ENCODE measurements at regions not wholly inside any gene's neighbourhood (a gene's known extent, or its start where the extent isn't known, plus 50 kb on each side); places are given as distances from the start of the nearest gene placed in this dataset.

DNA sequence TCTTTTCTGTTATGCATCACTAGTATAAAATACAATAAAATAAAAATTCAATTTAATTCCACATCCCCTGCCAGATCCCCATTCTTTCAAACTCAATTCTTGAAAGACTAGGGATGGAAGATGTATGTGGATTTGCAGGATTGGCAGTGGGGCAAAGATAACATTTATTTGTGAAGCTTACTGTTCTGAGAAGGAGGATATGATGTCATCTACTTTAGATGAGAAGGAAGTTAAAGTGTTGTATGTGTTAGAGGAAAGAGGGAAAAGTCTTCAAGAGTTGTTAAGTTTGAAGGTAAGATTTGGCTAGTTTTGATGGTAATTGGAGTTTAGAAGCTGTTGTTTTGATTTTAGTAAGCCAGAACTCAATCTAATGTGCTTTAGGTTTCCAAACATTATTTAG lies 845.1 kb upstream of the NR2F2 start:
- DNase-seq, result no peak
- Mint-ChIP-seq H3K4me3 (ENCODE audit: low read depth, unreplicated experiment) (no peak overlapping the region), H3K27me3 (ENCODE audit: unreplicated experiment) (no peaks in the 10 kb centered on the region), H3K27ac (ENCODE audit: unreplicated experiment) (no peak overlapping the region), H3K9me3 (ENCODE audit: low read depth, unreplicated experiment) (no peaks in the 10 kb centered on the region), H3K4me1 (ENCODE audit: low read depth, unreplicated experiment) (no peaks in the 10 kb centered on the region), H3K36me3 (ENCODE audit: insufficient read depth, unreplicated experiment) (no peaks in the 10 kb centered on the region)
- TF ChIP-seq, protein P1, sequence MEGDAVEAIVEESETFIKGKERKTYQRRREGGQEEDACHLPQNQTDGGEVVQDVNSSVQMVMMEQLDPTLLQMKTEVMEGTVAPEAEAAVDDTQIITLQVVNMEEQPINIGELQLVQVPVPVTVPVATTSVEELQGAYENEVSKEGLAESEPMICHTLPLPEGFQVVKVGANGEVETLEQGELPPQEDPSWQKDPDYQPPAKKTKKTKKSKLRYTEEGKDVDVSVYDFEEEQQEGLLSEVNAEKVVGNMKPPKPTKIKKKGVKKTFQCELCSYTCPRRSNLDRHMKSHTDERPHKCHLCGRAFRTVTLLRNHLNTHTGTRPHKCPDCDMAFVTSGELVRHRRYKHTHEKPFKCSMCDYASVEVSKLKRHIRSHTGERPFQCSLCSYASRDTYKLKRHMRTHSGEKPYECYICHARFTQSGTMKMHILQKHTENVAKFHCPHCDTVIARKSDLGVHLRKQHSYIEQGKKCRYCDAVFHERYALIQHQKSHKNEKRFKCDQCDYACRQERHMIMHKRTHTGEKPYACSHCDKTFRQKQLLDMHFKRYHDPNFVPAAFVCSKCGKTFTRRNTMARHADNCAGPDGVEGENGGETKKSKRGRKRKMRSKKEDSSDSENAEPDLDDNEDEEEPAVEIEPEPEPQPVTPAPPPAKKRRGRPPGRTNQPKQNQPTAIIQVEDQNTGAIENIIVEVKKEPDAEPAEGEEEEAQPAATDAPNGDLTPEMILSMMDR (IDR thresholded peaks at IDR 0.05; ENCODE audit: unreplicated experiment), result no peak
- CTCF ChIA-PET, result no interaction called here
- intact Hi-C loops (cut with micrococcal nuclease; ENCODE audit: unreplicated experiment), result no loop called here
- no TSS peak for BruUV-seq (replicated peaks)

DNA sequence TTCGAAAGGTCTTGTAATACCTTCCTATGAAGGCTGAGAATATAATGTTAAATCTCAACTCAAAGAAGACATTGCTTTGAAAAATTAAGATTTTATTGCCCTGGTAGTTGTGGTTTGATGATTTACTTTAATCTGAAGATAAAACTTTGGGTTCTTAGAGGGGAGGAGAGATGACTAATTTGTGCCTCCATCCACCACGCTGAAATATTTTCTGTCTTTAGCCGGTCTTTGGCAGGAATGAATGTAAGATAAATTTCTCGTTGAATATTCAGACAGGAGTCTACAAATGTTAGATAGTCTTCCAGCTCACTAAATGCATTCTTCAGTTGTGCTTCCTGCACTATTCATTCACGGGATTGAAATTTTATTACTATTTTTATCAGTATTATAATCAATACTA lies 844.3 kb upstream of the NR2F2 start:
- no peak overlapping the region for H3K4me3 Mint-ChIP-seq (ENCODE audit: low read depth, unreplicated experiment)
- no TSS peak for BruUV-seq (replicated peaks)

DNA sequence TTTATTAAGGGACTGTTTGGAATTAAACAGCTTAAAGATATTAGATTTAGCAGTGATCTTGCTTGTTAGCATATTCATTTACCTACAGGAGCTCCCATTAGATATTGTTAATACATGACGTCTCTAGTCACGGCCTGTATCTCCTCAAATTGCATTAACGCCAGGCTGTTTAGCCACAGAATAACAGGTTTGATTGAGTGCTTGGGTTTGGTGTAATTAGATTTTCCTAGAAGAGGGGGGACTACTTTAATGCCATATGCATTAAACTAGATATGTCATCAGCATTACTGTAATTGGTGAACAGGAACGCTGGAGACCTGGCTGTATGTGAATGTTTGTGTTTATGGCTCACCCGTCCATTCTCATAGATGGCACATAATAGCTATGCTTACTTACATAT lies 841.4 kb upstream of the NR2F2 start:
- BruUV-seq (replicated peaks), result no TSS peak
- H3K4me3 Mint-ChIP-seq (ENCODE audit: low read depth, unreplicated experiment), result no peak overlapping the region
- CTCF ChIA-PET, result no interaction called here

More for the DNA sequence above, 844.3 kb upstream of the NR2F2 start:
- H3K36me3 Mint-ChIP-seq (ENCODE audit: insufficient read depth, unreplicated experiment), result no peaks in the 10 kb centered on the region
- H3K27me3 Mint-ChIP-seq (ENCODE audit: unreplicated experiment), result no peaks in the 10 kb centered on the region
- H3K4me1 Mint-ChIP-seq (ENCODE audit: low read depth, unreplicated experiment), result peaks cover 5% of the 10 kb centered on the region
- no peak overlapping the region for H3K27ac Mint-ChIP-seq (ENCODE audit: unreplicated experiment)
- CTCF ChIA-PET, result interaction anchor here (0.5 kb wide), 1 partner anchor 461 kb away, joined by 3 read pairs; no protein-coding TSS in a partner anchor
- intact Hi-C loops (cut with micrococcal nuclease; ENCODE audit: unreplicated experiment), result no loop called here
- no peak for DNase-seq
- no peaks in the 10 kb centered on the region for H3K9me3 Mint-ChIP-seq (ENCODE audit: low read depth, unreplicated experiment)
- TF ChIP-seq, protein P1 (IDR thresholded peaks at IDR 0.05; ENCODE audit: unreplicated experiment), result no peak

DNA sequence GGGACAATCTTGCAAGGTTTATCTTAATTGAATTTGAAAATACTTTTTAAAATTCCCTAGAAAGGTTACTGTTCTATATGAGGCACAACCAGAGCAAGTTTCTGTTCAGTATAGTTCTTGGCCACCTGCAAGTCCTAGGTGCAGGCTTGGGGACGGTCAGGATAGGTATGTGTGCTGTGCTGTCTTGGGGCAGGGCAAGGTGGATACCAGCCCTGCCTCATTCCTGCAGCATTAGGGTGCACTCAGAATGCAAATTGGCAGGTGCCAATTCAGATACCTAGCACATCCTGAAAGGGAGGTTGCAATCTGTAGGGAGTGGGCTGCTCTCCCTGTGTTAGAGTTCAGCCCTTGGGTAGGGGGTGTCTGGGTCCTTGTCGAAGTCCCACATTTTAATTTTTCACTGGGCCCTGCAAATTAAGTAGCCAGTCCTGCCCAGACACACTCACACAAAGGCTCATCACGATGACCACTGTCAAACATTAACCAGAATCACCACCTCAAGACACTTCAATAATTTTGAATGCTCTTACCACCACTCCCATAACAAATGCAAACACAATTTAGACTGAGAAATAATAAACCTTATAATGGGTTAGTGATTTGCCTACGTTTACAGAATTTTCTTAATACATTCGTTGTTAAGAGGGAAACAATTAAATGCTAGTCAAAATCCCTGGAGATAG lies 838.0 kb upstream of the NR2F2 start:
- CTCF ChIA-PET, result interaction anchor here (0.6 to 0.9 kb wide), 2 partner anchors 9 to 14 kb away, joined by 3 read pairs; no protein-coding TSS in a partner anchor
- TF ChIP-seq, protein P1 (IDR thresholded peaks at IDR 0.05; ENCODE audit: unreplicated experiment), result no peak
- peaks cover 19% of the 10 kb centered on the region for H3K4me1 Mint-ChIP-seq (ENCODE audit: low read depth, unreplicated experiment)
- BruUV-seq (replicated peaks), result no TSS peak
- intact Hi-C loops (cut with micrococcal nuclease; ENCODE audit: unreplicated experiment), result no loop called here
- H3K27me3 Mint-ChIP-seq (ENCODE audit: unreplicated experiment), result no peaks in the 10 kb centered on the region
- H3K4me3 Mint-ChIP-seq (ENCODE audit: low read depth, unreplicated experiment), result peak overlapping the region; percentile 1
- H3K9me3 Mint-ChIP-seq (ENCODE audit: low read depth, unreplicated experiment), result no peaks in the 10 kb centered on the region
- DNase-seq, result peak; percentile 74
- H3K27ac Mint-ChIP-seq (ENCODE audit: unreplicated experiment), result peak overlapping the region; percentile 35
- H3K36me3 Mint-ChIP-seq (ENCODE audit: insufficient read depth, unreplicated experiment), result no peaks in the 10 kb centered on the region

More for the DNA sequence above, 841.4 kb upstream of the NR2F2 start:
- TF ChIP-seq, protein P1 (IDR thresholded peaks at IDR 0.05; ENCODE audit: unreplicated experiment), result no peak
- intact Hi-C loops (cut with micrococcal nuclease; ENCODE audit: unreplicated experiment), result no loop called here
- no peaks in the 10 kb centered on the region for H3K9me3 Mint-ChIP-seq (ENCODE audit: low read depth, unreplicated experiment)
- H3K27ac Mint-ChIP-seq (ENCODE audit: unreplicated experiment), result no peak overlapping the region
- peaks cover 19% of the 10 kb centered on the region for H3K4me1 Mint-ChIP-seq (ENCODE audit: low read depth, unreplicated experiment)
- no peaks in the 10 kb centered on the region for H3K27me3 Mint-ChIP-seq (ENCODE audit: unreplicated experiment)
- DNase-seq, result no peak
- H3K36me3 Mint-ChIP-seq (ENCODE audit: insufficient read depth, unreplicated experiment), result no peaks in the 10 kb centered on the region

Measured in Calu3 (cell line).